ENCODE measurements at regions not wholly inside any gene's neighbourhood (a gene's known extent, or its start where the extent isn't known, plus 50 kb on each side); places are given as distances from the start of the nearest gene placed in this dataset.
"Not testable (repeated sequence)": the region's sequence is repeated elsewhere in the genome, so short reads cannot be mapped to it uniquely, and the experiment has no call there.

DNA sequence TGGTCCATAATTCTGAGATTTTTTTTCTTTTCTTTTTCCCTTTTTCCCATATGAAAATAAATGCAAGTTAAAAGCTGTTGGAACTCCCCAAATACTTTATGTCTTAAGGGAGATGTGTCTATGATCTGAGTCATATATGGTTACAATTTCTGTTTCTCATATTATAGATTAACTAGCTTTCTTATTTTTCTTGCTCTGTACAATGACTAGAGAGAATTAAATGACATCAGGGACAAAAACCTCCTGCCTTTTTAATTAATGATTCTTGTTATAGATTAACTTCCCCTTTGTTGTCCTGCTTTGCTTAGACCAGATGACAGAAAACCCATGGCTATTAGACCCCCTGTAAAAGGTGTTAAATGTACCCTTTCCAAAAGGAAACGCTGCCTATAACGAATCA is 643.9 kb upstream of the NXPH2 start:
- no peak for ATAC-seq (replicated peaks in 1 of 2)
- H3K27me3 Mint-ChIP-seq (ENCODE audit: low read depth) = no peaks in the 10 kb centered on the region
- peaks cover 7 to 8% of the 10 kb centered on the region in 2 donors for H3K9me3 Mint-ChIP-seq
- H3K4me1 Mint-ChIP-seq (ENCODE audit: low read depth) = no peaks in the 10 kb centered on the region
- H3K36me3 Mint-ChIP-seq (ENCODE audit: insufficient read depth in 2 of 2) = no peaks in the 10 kb centered on the region
- no peak overlapping the region for H3K27ac Mint-ChIP-seq
- no peak for DNase-seq
- no peak overlapping the region for H3K4me3 Mint-ChIP-seq

DNA sequence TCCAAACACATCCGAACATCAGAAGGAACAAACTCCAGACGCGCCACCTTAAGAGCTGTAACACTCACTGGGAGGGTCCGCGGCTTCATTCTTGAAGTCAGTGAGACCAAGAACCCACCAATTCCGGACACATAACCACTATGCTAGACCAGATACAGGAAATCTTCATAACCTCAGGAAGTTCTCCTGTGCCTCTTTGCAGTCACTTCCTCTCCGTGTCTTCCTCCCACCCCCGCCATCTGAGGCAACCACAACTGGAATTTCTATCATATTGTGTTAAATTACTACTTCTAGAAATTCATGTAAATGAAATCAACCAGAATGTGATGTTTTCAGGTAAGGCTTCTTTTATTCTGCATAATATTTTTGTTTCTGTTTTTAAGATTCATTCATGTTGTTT is 631.0 kb upstream of the NXPH2 start:
- Mint-ChIP-seq H3K27me3 (ENCODE audit: low read depth) (no peaks in the 10 kb centered on the region), H3K4me1 (ENCODE audit: low read depth) (no peaks in the 10 kb centered on the region), H3K27ac (no peak overlapping the region), H3K9me3 (peaks cover 6 to 11% of the 10 kb centered on the region in 2 donors), H3K36me3 (ENCODE audit: insufficient read depth in 2 of 2) (peaks cover 0 to 3% of the 10 kb centered on the region in 2 donors), H3K4me3 (no peak overlapping the region)
- DNase-seq (no peak), ATAC-seq (replicated peaks in 1 of 2) (no peak)

DNA sequence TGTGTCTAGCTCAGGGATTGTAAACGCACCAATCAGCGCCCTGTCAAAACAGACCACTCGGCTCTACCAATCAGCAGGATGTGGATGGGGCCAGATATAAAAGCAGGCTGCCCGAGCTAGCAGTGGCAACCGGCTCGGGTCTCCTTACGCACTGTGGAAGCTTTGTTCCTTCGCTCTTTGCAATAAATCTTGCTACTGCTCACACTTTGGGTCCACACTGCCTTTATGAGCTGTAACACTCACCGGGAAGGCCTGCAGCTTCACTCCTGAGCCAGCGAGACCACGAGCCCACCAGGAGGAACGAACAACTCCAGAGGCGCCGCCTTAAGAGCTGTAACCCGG is 630.6 kb upstream of the NXPH2 start:
- not testable (repeated sequence) for H3K27me3 Mint-ChIP-seq (ENCODE audit: low read depth); H3K36me3 Mint-ChIP-seq (ENCODE audit: insufficient read depth in 2 of 2); H3K4me3 Mint-ChIP-seq; DNase-seq; ATAC-seq (replicated peaks in 1 of 2); H3K4me1 Mint-ChIP-seq (ENCODE audit: low read depth); H3K27ac Mint-ChIP-seq
- H3K9me3 Mint-ChIP-seq = peaks cover 6 to 11% of the 10 kb centered on the region in 2 donors

DNA sequence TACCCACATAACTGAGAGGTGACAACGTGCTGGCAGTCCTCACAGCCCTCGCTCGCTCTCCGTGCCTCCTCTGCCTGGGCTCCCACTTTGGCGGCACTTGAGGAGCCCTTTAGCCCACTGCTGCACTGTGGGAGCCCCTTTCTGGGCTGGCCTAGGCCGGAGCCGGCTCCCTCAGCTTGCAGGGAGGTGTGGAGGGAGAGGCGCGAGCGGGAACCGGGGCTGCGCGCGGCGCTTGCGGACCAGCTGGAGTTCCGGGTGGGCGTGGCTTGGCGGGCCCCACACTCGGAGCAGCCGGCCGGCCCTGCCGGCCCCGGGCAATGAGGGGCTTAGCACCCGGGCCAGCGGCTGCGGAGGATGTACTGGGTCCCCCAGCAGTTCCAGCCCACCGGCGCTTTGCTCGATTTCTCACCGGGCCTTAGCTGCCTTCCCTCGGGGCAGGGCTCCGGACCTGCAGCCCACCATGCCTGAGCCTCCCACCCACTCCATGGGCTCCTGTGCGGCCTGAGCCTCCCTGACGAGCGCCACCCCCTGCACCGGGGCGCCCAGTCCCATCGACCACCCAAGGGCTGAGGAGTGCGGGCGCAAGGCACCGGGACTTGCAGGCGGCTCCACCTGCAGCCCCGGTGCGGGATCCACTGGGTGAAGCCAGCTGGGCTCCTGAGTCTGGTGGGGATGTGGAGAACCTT is 630.1 kb upstream of the NXPH2 start:
- H3K4me1 Mint-ChIP-seq (ENCODE audit: low read depth); H3K27ac Mint-ChIP-seq; ATAC-seq (replicated peaks in 1 of 2); H3K27me3 Mint-ChIP-seq (ENCODE audit: low read depth); DNase-seq; H3K36me3 Mint-ChIP-seq (ENCODE audit: insufficient read depth in 2 of 2); H3K4me3 Mint-ChIP-seq: not testable (repeated sequence)
- H3K9me3 Mint-ChIP-seq = peaks cover 7 to 13% of the 10 kb centered on the region in 2 donors

DNA sequence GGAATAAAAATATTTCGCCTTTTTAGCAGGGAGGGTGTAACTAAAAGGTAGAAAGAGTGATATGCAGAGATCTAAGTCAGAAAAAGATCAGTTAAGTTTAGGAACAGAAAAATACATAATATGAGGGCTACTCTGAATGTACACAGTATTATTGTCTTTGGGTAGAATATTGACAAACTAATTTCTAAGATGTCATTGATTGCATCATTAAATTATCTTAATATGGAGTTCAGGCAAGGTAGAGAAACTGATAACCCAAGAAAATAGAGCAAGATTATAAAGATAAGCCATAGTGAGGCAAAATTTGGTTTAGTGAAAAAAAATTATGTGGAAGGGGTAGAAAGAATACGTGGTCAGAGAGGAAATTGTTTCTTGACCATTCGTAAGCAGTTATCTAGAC is 629.0 kb upstream of the NXPH2 start:
- Mint-ChIP-seq H3K4me3 (no peak overlapping the region), H3K9me3 (peaks cover 7% of the 10 kb centered on the region in 2 donors), H3K36me3 (ENCODE audit: insufficient read depth in 2 of 2) (no peaks in the 10 kb centered on the region), H3K27ac (no peak overlapping the region), H3K4me1 (ENCODE audit: low read depth) (no peaks in the 10 kb centered on the region), H3K27me3 (ENCODE audit: low read depth) (no peaks in the 10 kb centered on the region)
- no peak for DNase-seq
- no peak for ATAC-seq (replicated peaks in 1 of 2)

DNA sequence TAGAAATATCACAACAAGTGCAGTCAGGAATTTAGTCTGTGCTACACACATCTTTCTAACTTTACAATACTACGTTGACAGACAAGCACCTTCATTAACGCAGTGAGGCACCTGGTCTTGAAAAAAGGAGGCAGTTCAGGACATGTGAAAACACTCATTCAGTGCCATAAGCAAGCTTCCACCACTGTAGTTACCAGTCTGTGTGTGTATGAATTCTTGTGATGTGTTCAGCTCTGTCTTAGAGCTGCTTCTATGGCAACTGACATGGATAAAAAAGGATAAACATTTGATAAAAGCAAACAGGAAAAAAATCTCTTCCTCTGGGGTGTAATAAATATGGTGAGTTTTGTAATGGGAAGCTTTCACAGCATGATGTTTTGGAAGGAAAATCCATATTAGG is 623.8 kb upstream of the NXPH2 start:
- ATAC-seq (replicated peaks in 1 of 2) (no peak), DNase-seq (no peak)
- Mint-ChIP-seq H3K36me3 (ENCODE audit: insufficient read depth in 2 of 2) (no peaks in the 10 kb centered on the region), H3K4me1 (ENCODE audit: low read depth) (no peaks in the 10 kb centered on the region), H3K4me3 (no peak overlapping the region), H3K27me3 (ENCODE audit: low read depth) (no peaks in the 10 kb centered on the region), H3K27ac (no peak overlapping the region), H3K9me3 (peaks cover 8 to 10% of the 10 kb centered on the region in 2 donors)

DNA sequence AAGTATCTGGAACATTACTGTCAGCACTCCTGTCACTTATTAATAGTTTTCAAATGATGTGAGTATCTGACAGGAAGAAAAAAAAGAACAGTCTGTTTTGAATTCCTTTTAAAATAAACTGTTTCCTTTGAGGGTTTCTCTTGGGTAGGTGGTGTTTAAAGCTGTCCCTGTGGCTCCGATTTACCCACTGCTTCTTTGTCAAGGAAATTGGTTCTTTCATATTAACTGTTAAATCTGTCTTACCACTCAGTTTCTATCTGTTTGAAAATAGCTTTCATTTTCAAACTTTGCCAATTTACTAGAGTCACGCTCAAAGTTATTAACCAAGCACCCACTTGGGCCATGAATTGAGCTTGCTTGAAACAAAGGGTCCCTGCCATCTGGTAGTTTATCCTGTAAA is 614.6 kb upstream of the NXPH2 start:
- H3K27ac Mint-ChIP-seq = no peak overlapping the region
- H3K4me1 Mint-ChIP-seq (ENCODE audit: low read depth) = no peaks in the 10 kb centered on the region
- no peaks in the 10 kb centered on the region for H3K27me3 Mint-ChIP-seq (ENCODE audit: low read depth)
- no peak overlapping the region for H3K4me3 Mint-ChIP-seq
- H3K36me3 Mint-ChIP-seq (ENCODE audit: insufficient read depth in 2 of 2) = peaks cover 0 to 2% of the 10 kb centered on the region in 2 donors
- H3K9me3 Mint-ChIP-seq = peaks cover 3 to 5% of the 10 kb centered on the region in 2 donors
- ATAC-seq (replicated peaks in 1 of 2) (no peak), DNase-seq (no peak)

DNA sequence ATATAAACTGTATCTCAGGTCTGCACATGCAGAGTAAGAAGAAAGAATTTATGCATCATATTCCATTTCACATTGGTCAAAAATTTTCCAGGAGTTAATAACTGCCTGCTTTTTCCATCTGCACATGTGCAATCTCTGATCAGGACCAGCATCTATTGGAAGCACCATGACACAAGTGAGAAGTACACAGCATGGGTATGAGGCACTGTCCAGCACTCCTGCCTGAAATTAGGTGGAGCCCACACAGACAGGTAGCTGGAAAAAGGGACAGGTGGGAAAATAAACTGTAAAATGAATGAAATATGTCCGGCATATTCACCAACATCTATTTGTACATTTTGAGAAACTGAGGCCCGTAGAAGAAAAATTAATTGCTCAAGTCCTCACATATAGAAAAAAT is 609.2 kb upstream of the NXPH2 start:
- ATAC-seq (replicated peaks in 1 of 2) (no peak), DNase-seq (no peak)
- peaks cover 5 to 10% of the 10 kb centered on the region in 2 donors for H3K9me3 Mint-ChIP-seq
- H3K27ac Mint-ChIP-seq = no peak overlapping the region
- H3K4me1 Mint-ChIP-seq (ENCODE audit: low read depth) = no peaks in the 10 kb centered on the region
- no peaks in the 10 kb centered on the region for H3K27me3 Mint-ChIP-seq (ENCODE audit: low read depth)
- H3K36me3 Mint-ChIP-seq (ENCODE audit: insufficient read depth in 2 of 2) = no peaks in the 10 kb centered on the region
- no peak overlapping the region for H3K4me3 Mint-ChIP-seq

DNA sequence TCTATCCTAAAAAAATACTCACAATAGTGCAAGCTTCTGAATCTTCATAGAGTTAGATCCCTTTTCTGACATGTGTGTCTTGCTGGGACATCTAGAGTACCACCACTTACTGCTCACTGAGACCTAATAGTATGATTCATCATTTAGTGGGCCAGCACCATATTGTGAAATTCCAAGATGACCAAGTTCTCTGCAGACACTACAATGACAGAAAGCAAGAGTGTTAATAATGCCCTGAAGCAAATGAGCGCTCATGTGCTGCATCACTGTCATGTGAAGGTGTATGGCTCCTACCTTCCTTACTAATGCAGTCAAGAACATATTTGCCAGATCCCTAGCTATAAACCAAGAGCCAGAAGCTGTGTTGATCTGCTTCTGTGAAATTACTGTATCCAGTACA is 606.2 kb upstream of the NXPH2 start:
- no peak overlapping the region for H3K27ac Mint-ChIP-seq
- H3K4me1 Mint-ChIP-seq (ENCODE audit: low read depth) = no peaks in the 10 kb centered on the region

DNA sequence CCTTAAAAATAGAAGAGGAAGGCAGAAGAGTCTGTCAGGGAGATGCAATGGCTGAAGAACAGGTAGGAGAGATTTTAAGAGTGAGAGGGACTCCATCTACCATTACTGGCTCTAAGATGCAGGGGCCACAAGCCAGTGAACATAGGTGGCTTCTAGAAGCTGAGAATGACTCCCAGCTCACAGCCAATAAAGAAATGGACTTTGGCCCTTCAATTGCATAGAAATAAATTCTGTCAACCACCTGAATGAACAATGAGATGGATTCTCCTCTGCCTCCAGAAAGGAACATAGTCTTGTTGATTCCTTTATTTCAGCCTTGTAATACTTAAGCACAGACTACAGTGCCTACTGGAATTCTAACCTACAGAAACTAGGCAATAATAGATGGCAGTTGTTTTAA is 603.3 kb upstream of the NXPH2 start:
- ATAC-seq (replicated peaks in 1 of 2) = no peak
- no peak overlapping the region for H3K4me3 Mint-ChIP-seq
- peaks cover 12 to 14% of the 10 kb centered on the region in 2 donors for H3K9me3 Mint-ChIP-seq
- H3K27ac Mint-ChIP-seq = no peak overlapping the region
- no peaks in the 10 kb centered on the region for H3K36me3 Mint-ChIP-seq (ENCODE audit: insufficient read depth in 2 of 2)
- no peaks in the 10 kb centered on the region for H3K27me3 Mint-ChIP-seq (ENCODE audit: low read depth)
- DNase-seq = no peak
- no peaks in the 10 kb centered on the region for H3K4me1 Mint-ChIP-seq (ENCODE audit: low read depth)

More for the DNA sequence above, 606.2 kb upstream of the NXPH2 start:
- H3K27me3 Mint-ChIP-seq (ENCODE audit: low read depth) = no peaks in the 10 kb centered on the region
- H3K9me3 Mint-ChIP-seq = peaks cover 7 to 14% of the 10 kb centered on the region in 2 donors
- ATAC-seq (replicated peaks in 1 of 2) (no peak), DNase-seq (no peak)
- H3K36me3 Mint-ChIP-seq (ENCODE audit: insufficient read depth in 2 of 2) = no peaks in the 10 kb centered on the region
- H3K4me3 Mint-ChIP-seq = no peak overlapping the region

DNA sequence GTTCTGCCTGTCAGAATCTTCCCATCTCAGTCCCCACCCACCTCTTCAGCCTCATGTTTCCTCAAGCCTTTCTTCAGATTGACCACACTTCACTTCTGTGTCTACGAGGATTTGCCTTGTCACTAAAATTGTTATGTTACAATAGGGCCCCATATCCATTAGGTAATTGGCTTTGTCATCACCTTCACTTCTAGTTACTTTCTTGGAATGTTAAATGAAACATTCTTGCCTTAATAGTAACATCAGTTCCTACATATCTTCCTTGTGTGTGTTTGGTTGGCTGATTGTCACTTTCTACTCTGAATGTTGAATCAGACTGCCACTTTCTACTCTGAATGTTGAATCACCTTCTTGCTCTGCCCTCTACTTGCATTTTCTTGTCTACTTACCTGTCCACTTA is 599.9 kb upstream of the NXPH2 start:
- H3K27ac Mint-ChIP-seq = no peak overlapping the region

DNA sequence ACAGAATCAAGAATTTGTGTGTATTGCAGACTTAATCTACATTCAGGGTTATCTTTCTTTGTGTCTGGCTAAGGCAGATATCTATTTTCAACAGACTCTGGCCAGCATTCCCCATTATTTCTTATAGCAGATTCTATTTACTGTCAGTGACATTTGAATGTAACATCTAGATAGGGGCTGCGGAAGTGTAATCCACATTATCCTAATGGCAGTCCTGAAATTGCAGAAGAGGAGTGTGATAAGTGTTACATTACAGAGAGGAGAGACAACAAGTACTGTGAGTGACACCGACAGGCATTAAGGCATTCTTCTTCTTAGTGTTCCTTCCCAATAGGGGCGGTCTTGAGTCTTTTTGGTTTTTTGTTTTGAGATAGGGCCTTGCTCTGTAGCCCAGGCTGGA is 598.2 kb upstream of the NXPH2 start:
- H3K4me3 Mint-ChIP-seq = no peak overlapping the region
- DNase-seq = no peak
- H3K4me1 Mint-ChIP-seq (ENCODE audit: low read depth) = no peaks in the 10 kb centered on the region
- ATAC-seq (replicated peaks in 1 of 2) = no peak
- peaks cover 0 to 2% of the 10 kb centered on the region in 2 donors for H3K36me3 Mint-ChIP-seq (ENCODE audit: insufficient read depth in 2 of 2)
- no peaks in the 10 kb centered on the region for H3K27me3 Mint-ChIP-seq (ENCODE audit: low read depth)
- no peak overlapping the region for H3K27ac Mint-ChIP-seq
- H3K9me3 Mint-ChIP-seq = peaks cover 9 to 11% of the 10 kb centered on the region in 2 donors

More for the DNA sequence above, 599.9 kb upstream of the NXPH2 start:
- Mint-ChIP-seq H3K27me3 (ENCODE audit: low read depth) (no peaks in the 10 kb centered on the region), H3K4me3 (no peak overlapping the region), H3K9me3 (peaks cover 9 to 11% of the 10 kb centered on the region in 2 donors), H3K36me3 (ENCODE audit: insufficient read depth in 2 of 2) (peaks cover 0 to 2% of the 10 kb centered on the region in 2 donors), H3K4me1 (ENCODE audit: low read depth) (no peaks in the 10 kb centered on the region)
- ATAC-seq (replicated peaks in 1 of 2) (no peak), DNase-seq (no peak)

DNA sequence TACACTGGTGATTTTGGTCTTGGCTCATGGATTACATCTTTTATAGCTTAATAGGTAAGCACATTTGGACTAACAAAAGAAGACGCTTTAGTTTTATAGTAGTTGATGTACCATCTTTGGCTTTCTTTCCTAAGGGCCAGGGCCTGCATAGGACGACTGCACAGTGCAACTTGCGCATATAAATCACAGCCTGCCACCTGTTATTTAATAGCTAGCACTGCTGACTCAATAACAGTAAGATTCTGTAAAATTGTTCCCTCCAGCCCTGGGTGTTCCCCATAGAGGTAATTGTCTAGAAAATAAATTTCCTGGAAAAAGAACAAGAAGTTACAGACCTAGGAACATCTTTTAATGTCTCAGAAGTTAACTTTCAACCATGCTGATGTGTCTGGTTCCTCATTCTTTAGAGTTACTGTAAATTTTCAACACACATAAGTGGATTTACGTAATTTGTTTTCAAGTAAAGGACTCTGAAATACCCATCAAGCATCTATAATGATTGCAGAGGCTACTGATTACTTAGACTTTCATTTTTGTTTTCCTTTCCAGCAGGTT is 594.2 kb upstream of the NXPH2 start:
- Mint-ChIP-seq H3K36me3 (ENCODE audit: insufficient read depth in 2 of 2) (peaks cover 0 to 2% of the 10 kb centered on the region in 2 donors), H3K9me3 (peaks cover 3 to 8% of the 10 kb centered on the region in 2 donors), H3K4me1 (ENCODE audit: low read depth) (no peaks in the 10 kb centered on the region), H3K27me3 (ENCODE audit: low read depth) (no peaks in the 10 kb centered on the region), H3K4me3 (no peak overlapping the region), H3K27ac (no peak overlapping the region)
- DNase-seq (no peak), ATAC-seq (replicated peaks in 1 of 2) (no peak)
